Left kidney (tissue), 1 donor: ENCODE measurements at regions not wholly inside any gene's neighbourhood (a gene's known extent, or its start where the extent isn't known, plus 50 kb on each side); places are given as distances from the start of the nearest gene placed in this dataset.
"Not testable (repeated sequence)": the region's sequence is repeated elsewhere in the genome, so short reads cannot be mapped to it uniquely, and the experiment has no call there.

Source experiments
- DNase-seq: peaks from one replicate; pipeline ENCODE4 v3.0.0-alpha.2; 2013

- no peak for DNase-seq
Measured at GRCh38 chr1:4488018-4488417, 166.4 kb upstream of the AJAP1 start.

GRCh38 chr1:4489486-4489885 is 164.9 kb upstream of the AJAP1 start:
- no peak for DNase-seq

- not testable (repeated sequence) for DNase-seq
Measured at GRCh38 chr1:4489992-4490391, 164.4 kb upstream of the AJAP1 start.

- no peak for DNase-seq
Measured at GRCh38 chr1:4494027-4494426, 160.4 kb upstream of the AJAP1 start.

GRCh38 chr1:4494558-4494957 is 159.9 kb upstream of the AJAP1 start:
- DNase-seq, result no peak

GRCh38 chr1:4495809-4496208 is 158.6 kb upstream of the AJAP1 start:
- DNase-seq, result no peak

- no peak for DNase-seq
Measured at GRCh38 chr1:4500441-4500840, 154.0 kb upstream of the AJAP1 start.

- DNase-seq, result no peak
Measured at GRCh38 chr1:4506591-4506990, 147.8 kb upstream of the AJAP1 start.

- no peak for DNase-seq
Measured at GRCh38 chr1:4509206-4509605, 145.2 kb upstream of the AJAP1 start.

- DNase-seq, result no peak
Measured at GRCh38 chr1:4510276-4510691, 144.1 kb upstream of the AJAP1 start.

GRCh38 chr1:4511374-4511773 is 143.0 kb upstream of the AJAP1 start:
- no peak for DNase-seq

- peak; percentile 76 for DNase-seq
Measured at GRCh38 chr1:4512636-4513035, 141.8 kb upstream of the AJAP1 start.

GRCh38 chr1:4513685-4514084 is 140.7 kb upstream of the AJAP1 start:
- DNase-seq, result no peak

GRCh38 chr1:4515727-4516289 is 138.6 kb upstream of the AJAP1 start:
- no peak for DNase-seq

- no peak for DNase-seq
Measured at GRCh38 chr1:4516596-4516995, 137.8 kb upstream of the AJAP1 start.

- DNase-seq, result no peak
Measured at GRCh38 chr1:4517186-4517954, 137.0 kb upstream of the AJAP1 start.

GRCh38 chr1:4518621-4519020 is 135.8 kb upstream of the AJAP1 start:
- no peak for DNase-seq

GRCh38 chr1:4519954-4520353 is 134.5 kb upstream of the AJAP1 start:
- DNase-seq, result no peak

GRCh38 chr1:4523551-4523950 is 130.9 kb upstream of the AJAP1 start:
- no peak for DNase-seq

GRCh38 chr1:4526747-4527146 is 127.7 kb upstream of the AJAP1 start:
- DNase-seq, result no peak

GRCh38 chr1:4527819-4528218 is 126.6 kb upstream of the AJAP1 start:
- DNase-seq, result no peak

- DNase-seq, result no peak
Measured at GRCh38 chr1:4528590-4528989, 125.8 kb upstream of the AJAP1 start.

- no peak for DNase-seq
Measured at GRCh38 chr1:4529446-4530165, 124.8 kb upstream of the AJAP1 start.
